B cell (primary cell): ENCODE measurements at regions not wholly inside any gene's neighbourhood (a gene's known extent, or its start where the extent isn't known, plus 50 kb on each side); places are given as distances from the start of the nearest gene placed in this dataset.

Experiments used
- ATAC-seq: fragments of 200-7000 bp; cut with Tn5 transposase; one replicate; pipeline ENCODE4 v1.10.0; 2021; ENCODE audit warnings: low read depth, mild to moderate bottlenecking, moderate number of reproducible peaks, moderate library complexity
- CTCF ChIA-PET: fragments of 350-600 bp; sonication (Branson Sonifier 250); formaldehyde crosslinking; loops from one replicate; lab custom pipeline; 2021; ENCODE audit warnings: antibody characterized with exemption, inconsistent platforms; lab: Charles Lee
- POLR2A ChIA-PET: fragments of 350-600 bp; sonication (Branson Sonifier 250); formaldehyde crosslinking; loops from one replicate; lab custom pipeline; 2021; ENCODE audit warnings: antibody characterized with exemption; lab: Charles Lee
- DNase-seq: peaks from one replicate; pipeline ENCODE4 v3.0.0; 2013
- H2AFZ ChIP-seq: 2 replicates; pipeline ENCODE4 v1.6.1; 2012; ENCODE audit warnings: mild to moderate bottlenecking, low read depth, low read length; ENCODE audit not compliant: insufficient read depth, poor library complexity, severe bottlenecking
- H3K27ac ChIP-seq, 2 donors: 1 replicate in 1 of 2; 2 replicates in 1 of 2; pipeline ENCODE4 v1.5.1; 2012 to 2013; ENCODE audit warnings: low read length in 2 of 2, mild to moderate bottlenecking in 2 of 2, moderate library complexity in 1 of 2
- H3K27me3 ChIP-seq, 4 experiments: fragments of 200-600 bp in 1 of 4; sonication (generic) in 1 of 4; replicated peaks in 1 of 4; 1 replicate in 2 of 4; 2 replicates in 2 of 4; pipeline versions ENCODE4 v1.6.1 to v1.7.0; 2013 to 2016; ENCODE audit warnings: low read length in 3 of 4, mild to moderate bottlenecking in 2 of 4, mixed read lengths in 1 of 4, moderate library complexity in 1 of 4; ENCODE audit not compliant: insufficient read depth in 4 of 4, control insufficient read depth in 3 of 4; ENCODE audit errors: control extremely low read depth in 1 of 4
- H3K36me3 ChIP-seq, 2 experiments: replicated peaks in 1 of 2; 1 replicate in 1 of 2; 2 replicates in 1 of 2; pipeline versions ENCODE4 v1.6.1 to v1.7.1; 2013; ENCODE audit warnings: low read length in 1 of 2; ENCODE audit not compliant: insufficient read depth in 2 of 2, control insufficient read depth in 1 of 2; ENCODE audit errors: control extremely low read depth in 1 of 2, extremely low read depth in 1 of 2
- H3K4me1 ChIP-seq, 2 donors: fragments of 200-600 bp in 1 of 2; sonication (generic) in 1 of 2; 1 replicate in 1 of 2; 2 replicates in 1 of 2; pipeline versions ENCODE4 v1.5.1 to v1.6.1; 2013 to 2017; ENCODE audit warnings: low read length in 2 of 2; ENCODE audit not compliant: control insufficient read depth in 2 of 2, insufficient read depth in 2 of 2
- H3K4me2 ChIP-seq: replicated peaks from 2 replicates; pipeline ENCODE3; 2012; ENCODE audit warnings: mild to moderate bottlenecking, low read depth, low read length; ENCODE audit not compliant: poor library complexity, severe bottlenecking
- H3K4me3 ChIP-seq, 5 experiments: fragments of 200-600 bp in 1 of 5; sonication (generic) in 1 of 5; 1 replicate in 3 of 5; 2 replicates in 2 of 5; pipeline versions ENCODE4 v1.5.1 to v1.7.0; 2011 to 2016; ENCODE audit warnings: low read length in 4 of 5, mild to moderate bottlenecking in 4 of 5, low read depth in 2 of 5, control low read depth in 1 of 5, moderate library complexity in 1 of 5; ENCODE audit not compliant: insufficient read depth in 1 of 5; ENCODE audit errors: control extremely low read depth in 1 of 5, extremely low read depth in 1 of 5
- H3K79me2 ChIP-seq: fragments of 200-600 bp; sonication (generic); one replicate; pipeline ENCODE4 v1.6.0; 2016; ENCODE audit warnings: low read length; ENCODE audit not compliant: control insufficient read depth, insufficient read depth
- H3K9ac ChIP-seq: fragments of 200-600 bp; sonication (generic); 2 replicates; pipeline ENCODE4 v1.6.1; 2017; ENCODE audit warnings: mild to moderate bottlenecking, low read length, moderate library complexity
- H3K9me3 ChIP-seq, 3 donors: one replicate each; pipeline versions ENCODE4 v1.6.1 to v1.7.1; 2013; ENCODE audit warnings: low read length in 2 of 3; ENCODE audit not compliant: control insufficient read depth in 2 of 3, insufficient read depth in 1 of 3; ENCODE audit errors: control extremely low read depth in 1 of 3
- H4K20me1 ChIP-seq: 2 replicates; pipeline ENCODE4 v1.6.0; 2012; ENCODE audit warnings: mild to moderate bottlenecking, low read length; ENCODE audit not compliant: insufficient read depth, control insufficient read depth, poor library complexity, severe bottlenecking
- H3K27ac Mint-ChIP-seq: one replicate; pipeline ENCODE4 v1.8.0; 2021; ENCODE audit warnings: mixed read lengths
- H3K27me3 Mint-ChIP-seq: one replicate; pipeline ENCODE4 v1.8.0; 2021; ENCODE audit warnings: mixed read lengths
- H3K4me1 Mint-ChIP-seq: one replicate; pipeline ENCODE4 v1.8.0; 2021; ENCODE audit warnings: mixed read lengths
- H3K4me3 Mint-ChIP-seq: one replicate; pipeline ENCODE4 v1.8.0; 2021; ENCODE audit warnings: mixed read lengths
- H3K9me3 Mint-ChIP-seq: one replicate; pipeline ENCODE4 v1.8.0; 2022; ENCODE audit warnings: mixed read lengths; ENCODE audit not compliant: insufficient read depth
- CTCF ChIP-seq: fragments of 200-600 bp; IDR thresholded peaks from one replicate; pipeline ENCODE4 v1.8.0; 2022; ENCODE audit warnings: antibody characterized with exemption, mild to moderate bottlenecking
- EZH2 ChIP-seq: IDR thresholded peaks from 2 replicates; pipeline ENCODE4 v1.6.1; 2012; ENCODE audit warnings: borderline replicate concordance, low read depth, mild to moderate bottlenecking, moderate library complexity, low read length; ENCODE audit not compliant: insufficient read depth, poor library complexity, severe bottlenecking
- WGBS: methylation state at CpG from one replicate; pipeline ENCODE4 v1.1.5; 2013; ENCODE audit warnings: missing lambda C conversion rate; ENCODE audit not compliant: insufficient coverage; 5-methylcytosine and 5-hydroxymethylcytosine counted together
- intact Hi-C: fragments of 100-400 bp; cut with micrococcal nuclease; formaldehyde crosslinking; loops from one replicate; pipeline ENCODE4 v1.10.0; 2022

GRCh38 chr1:96565546-96565945 lies 156.0 kb upstream of the PTBP2 start:
- DNase-seq (no peak), ATAC-seq (no peak)
- Histone ChIP-seq H3K9me3 (no peaks in the 10 kb centered on the region), H3K27me3 (no peaks in the 10 kb centered on the region), H3K4me2 (no peak overlapping the region), H2AFZ (no peak overlapping the region), H3K36me3 (no peaks in the 10 kb centered on the region), H3K9ac (no peak overlapping the region), H3K4me1 (no peaks in the 10 kb centered on the region), H4K20me1 (no peaks in the 10 kb centered on the region), H3K4me3 (no peak overlapping the region), H3K27ac (no peak overlapping the region), H3K79me2 (no peaks in the 10 kb centered on the region)
- Mint-ChIP-seq H3K4me3 (no peak overlapping the region), H3K27ac (no peak overlapping the region), H3K9me3 (peaks cover 2% of the 10 kb centered on the region), H3K4me1 (no peaks in the 10 kb centered on the region), H3K27me3 (no peaks in the 10 kb centered on the region)
- POLR2A ChIA-PET = no interaction called here
- no peak for TF ChIP-seq EZH2
- no peak for TF ChIP-seq CTCF
- no CpG with 5 or more reads among the region's 1 CpG for WGBS
- intact Hi-C loops = no loop called here
- CTCF ChIA-PET = no interaction called here

- Histone ChIP-seq H3K4me3 (no peak overlapping the region), H3K9ac (no peak overlapping the region), H3K36me3 (no peaks in the 10 kb centered on the region), H3K4me1 (no peaks in the 10 kb centered on the region), H3K27ac (no peak overlapping the region), H2AFZ (no peak overlapping the region), H4K20me1 (no peaks in the 10 kb centered on the region), H3K4me2 (no peak overlapping the region), H3K9me3 (no peaks in the 10 kb centered on the region), H3K27me3 (no peaks in the 10 kb centered on the region), H3K79me2 (no peaks in the 10 kb centered on the region)
- ATAC-seq (no peak), DNase-seq (no peak)
- Mint-ChIP-seq H3K27me3 (no peaks in the 10 kb centered on the region), H3K27ac (no peak overlapping the region), H3K4me1 (no peaks in the 10 kb centered on the region), H3K4me3 (no peak overlapping the region), H3K9me3 (peaks cover 2% of the 10 kb centered on the region)
- CTCF ChIA-PET = no interaction called here
- WGBS = no CpG with 5 or more reads among the region's 3 CpGs
- intact Hi-C loops = no loop called here
- POLR2A ChIA-PET = no interaction called here
- TF ChIP-seq EZH2 = no peak
- TF ChIP-seq CTCF = no peak
Measured at GRCh38 chr1:96568639-96569038, 152.9 kb upstream of the PTBP2 start.
